ENCODE measurements at regions not wholly inside any gene's neighbourhood (a gene's known extent, or its start where the extent isn't known, plus 50 kb on each side); places are given as distances from the start of the nearest gene placed in this dataset.

- DNase-seq (ENCODE audit: low read depth): peak; percentile 42
- no peak for TF ChIP-seq CTCF (IDR thresholded peaks at IDR 0.05; ENCODE audit: insufficient read depth, low read depth, low read length, missing control alignments)
- H3K4me3 ChIP-seq (ENCODE audit: low read length): no peak overlapping the region
These were observed 444.5 kb downstream of the MFSD1 start for GRCh38 chr3:159246385-159246784.

- no peak for TF ChIP-seq CTCF (IDR thresholded peaks at IDR 0.05; ENCODE audit: insufficient read depth, low read depth, low read length, missing control alignments)
- DNase-seq (ENCODE audit: low read depth): no peak
- H3K4me3 ChIP-seq (ENCODE audit: low read length): no peak overlapping the region
These were observed 447.8 kb downstream of the MFSD1 start for GRCh38 chr3:159249472-159250174.

GRCh38 chr3:159250961-159251360 is 449.1 kb downstream of the MFSD1 start:
- DNase-seq (ENCODE audit: low read depth): no peak
- H3K4me3 ChIP-seq (ENCODE audit: low read length): no peak overlapping the region
- no peak for TF ChIP-seq CTCF (IDR thresholded peaks at IDR 0.05; ENCODE audit: insufficient read depth, low read depth, low read length, missing control alignments)

GRCh38 chr3:159252274-159252673 is 450.4 kb downstream of the MFSD1 start:
- no peak for TF ChIP-seq CTCF (IDR thresholded peaks at IDR 0.05; ENCODE audit: insufficient read depth, low read depth, low read length, missing control alignments)
- no peak overlapping the region for H3K4me3 ChIP-seq (ENCODE audit: low read length)

GRCh38 chr3:159252772-159253384 is 451.0 kb downstream of the MFSD1 start:
- TF ChIP-seq CTCF (IDR thresholded peaks at IDR 0.05; ENCODE audit: insufficient read depth, low read depth, low read length, missing control alignments): peak; percentile 78
- no peak overlapping the region for H3K4me3 ChIP-seq (ENCODE audit: low read length)
- DNase-seq (ENCODE audit: low read depth): peak; percentile 77

More at GRCh38 chr3:159252274-159252673, 450.4 kb downstream of the MFSD1 start:
- no peak for DNase-seq (ENCODE audit: low read depth)

- peak; percentile 46 for DNase-seq (ENCODE audit: low read depth)
- TF ChIP-seq CTCF (IDR thresholded peaks at IDR 0.05; ENCODE audit: insufficient read depth, low read depth, low read length, missing control alignments): no peak
- H3K4me3 ChIP-seq (ENCODE audit: low read length): no peak overlapping the region
These were observed 452.0 kb downstream of the MFSD1 start for GRCh38 chr3:159253860-159254259.
